T-helper 22 cell (primary cell): ENCODE measurements at regions not wholly inside any gene's neighbourhood (a gene's known extent, or its start where the extent isn't known, plus 50 kb on each side); places are given as distances from the start of the nearest gene placed in this dataset.
A peak's percentile ranks its signal among the peaks of the same experiment; 100 is the strongest.
"Not testable (repeated sequence)": the region's sequence is repeated elsewhere in the genome, so short reads cannot be mapped to it uniquely, and the experiment has no call there.

Experiments
- DNase-seq: peaks from one replicate; pipeline ENCODE4 v3.0.0-alpha.2; 2020; ENCODE audit warnings: low read depth

GRCh38 chrX:42832764-42833549 lies 55.0 kb upstream of the PPP1R2C start:
- no peak for DNase-seq

- not testable (repeated sequence) for DNase-seq
These were observed 55.6 kb upstream of the PPP1R2C start for GRCh38 chrX:42833550-42833940.

GRCh38 chrX:42837101-42837726 lies 59.3 kb upstream of the PPP1R2C start:
- DNase-seq, result no peak

- no peak for DNase-seq
These were observed 59.8 kb upstream of the PPP1R2C start for GRCh38 chrX:42837747-42838146.

- DNase-seq, result no peak
These were observed 61.7 kb upstream of the PPP1R2C start for GRCh38 chrX:42839632-42840031.

- no peak for DNase-seq
These were observed 68.8 kb upstream of the PPP1R2C start for GRCh38 chrX:42846741-42847140.

GRCh38 chrX:42855259-42855658 lies 77.3 kb upstream of the PPP1R2C start:
- no peak for DNase-seq

GRCh38 chrX:42857766-42858165 lies 79.8 kb upstream of the PPP1R2C start:
- DNase-seq, result no peak

GRCh38 chrX:42869011-42869410 lies 91.0 kb upstream of the PPP1R2C start:
- no peak for DNase-seq

- no peak for DNase-seq
These were observed 91.9 kb upstream of the PPP1R2C start for GRCh38 chrX:42869659-42870476.

GRCh38 chrX:42886519-42886918 lies 108.6 kb upstream of the PPP1R2C start:
- no peak for DNase-seq

GRCh38 chrX:42900947-42901346 lies 123.0 kb upstream of the PPP1R2C start:
- no peak for DNase-seq

- DNase-seq, result no peak
These were observed 124.5 kb upstream of the PPP1R2C start for GRCh38 chrX:42902513-42902912.

GRCh38 chrX:42920752-42921151 lies 142.8 kb upstream of the PPP1R2C start:
- DNase-seq, result no peak

GRCh38 chrX:42930071-42930470 lies 152.1 kb upstream of the PPP1R2C start:
- no peak for DNase-seq

- DNase-seq, result no peak
These were observed 153.0 kb upstream of the PPP1R2C start for GRCh38 chrX:42930951-42931350.

GRCh38 chrX:42933187-42933586 lies 155.2 kb upstream of the PPP1R2C start:
- no peak for DNase-seq

- DNase-seq, result no peak
These were observed 156.2 kb upstream of the PPP1R2C start for GRCh38 chrX:42934020-42934726.

- no peak for DNase-seq
These were observed 163.7 kb upstream of the PPP1R2C start for GRCh38 chrX:42941671-42942070.

GRCh38 chrX:42943051-42943974 lies 165.3 kb upstream of the PPP1R2C start:
- peak; percentile 31 for DNase-seq

GRCh38 chrX:42944381-42944998 lies 166.5 kb upstream of the PPP1R2C start:
- no peak for DNase-seq
